K562 (cell line): ENCODE measurements at regions not wholly inside any gene's neighbourhood (a gene's known extent, or its start where the extent isn't known, plus 50 kb on each side); places are given as distances from the start of the nearest gene placed in this dataset.

Experiments
- ATAC-seq: fragments of 200-7000 bp; cut with Tn5 transposase; 3 replicates; pipeline ENCODE4 v1.9.1; 2020; ENCODE audit warnings: moderate library complexity
- BruUV-seq: library from RNA; stranded (reverse); fragments of 400-500 nt; replicated peaks from 2 replicates; lab custom pipeline; 2021; lab: Mats Ljungman, UMichigan
- CTCF ChIA-PET: fragments of 300-600 bp; formaldehyde crosslinking; extraction: SDS; loops from one replicate; lab custom pipeline; 2021; ENCODE audit warnings: low intra/inter-chr PET ratio; lab: Yijun Ruan, JAX
- POLR2A ChIA-PET: fragments of 300-600, 350-650 bp; sonication (Branson Sonifier 250); formaldehyde crosslinking; extraction: SDS; loops from one replicate; lab custom pipeline; 2021; ENCODE audit warnings: antibody characterized with exemption, inconsistent platforms; lab: Yijun Ruan, JAX
- DNase-seq, 4 experiments: peaks; one replicate each; pipeline versions ENCODE4 v3.0.0 to v3.0.0-alpha.2; 2011 to 2018; ENCODE audit warnings: low spot score in 3 of 4, mixed read lengths in 3 of 4; ENCODE audit errors: extremely low read depth in 1 of 4
- FAIRE-seq: peaks from 2 replicates; lab custom pipeline; 2011; peaks lifted over from hg19 to GRCh38; lab: Jason Lieb, UNC
- H2AFZ ChIP-seq: 2 replicates; pipeline ENCODE4 v1.6.0; 2011; ENCODE audit warnings: low read depth, low read length, control low read depth, inconsistent platforms
- H3K27ac ChIP-seq: fragments of 200-600 bp; 3 replicates; pipeline ENCODE4 v1.8.0; 2011; ENCODE audit warnings: low read depth, mild to moderate bottlenecking, control low read depth, inconsistent platforms, low read length, moderate library complexity, mixed read lengths; ENCODE audit errors: extremely low read depth
- H3K27me3 ChIP-seq, 2 experiments: fragments of 300-600 bp in 1 of 2; 2 replicates in 1 of 2; 3 replicates in 1 of 2; pipeline versions ENCODE4 v1.6.0 to v1.8.0; 2011; ENCODE audit warnings: inconsistent platforms in 2 of 2, low read length in 2 of 2, mild to moderate bottlenecking in 1 of 2, mixed read lengths in 1 of 2, moderate library complexity in 1 of 2; ENCODE audit not compliant: control insufficient read depth in 2 of 2, insufficient read depth in 2 of 2
- H3K36me3 ChIP-seq: fragments of 300-600 bp; 3 replicates; pipeline ENCODE4 v1.8.0; 2011; ENCODE audit warnings: mild to moderate bottlenecking, low read length, inconsistent platforms; ENCODE audit not compliant: control insufficient read depth, insufficient read depth
- H3K4me1 ChIP-seq, 2 experiments: fragments of 200-600 bp in 1 of 2; replicated peaks in 1 of 2; 2 replicates in 1 of 2; 3 replicates in 1 of 2; pipeline versions ENCODE4 v1.5.1 to v1.8.0; 2011; ENCODE audit warnings: inconsistent platforms in 2 of 2, low read length in 2 of 2, mild to moderate bottlenecking in 1 of 2, mixed read lengths in 1 of 2, moderate library complexity in 1 of 2; ENCODE audit not compliant: control insufficient read depth in 2 of 2, insufficient read depth in 2 of 2
- H3K4me2 ChIP-seq: 2 replicates; pipeline ENCODE4 v1.6.1; 2011; ENCODE audit warnings: low read length, control low read depth, inconsistent platforms, mixed read lengths; ENCODE audit not compliant: insufficient read depth
- H3K4me3 ChIP-seq: fragments of 200-600 bp; sonication (generic), shearing (Covaris generic); 2 replicates; pipeline ENCODE4 v1.5.1; 2016; ENCODE audit warnings: control low read depth, inconsistent platforms
- H3K79me2 ChIP-seq: fragments of 200-600 bp; 3 replicates; pipeline ENCODE4 v1.8.0; 2011; ENCODE audit warnings: low read length, inconsistent platforms; ENCODE audit not compliant: control insufficient read depth, insufficient read depth
- H3K9ac ChIP-seq, 2 experiments: 2 replicates each; pipeline versions ENCODE4 v1.6.0 to v1.6.1; 2011; ENCODE audit warnings: low read depth in 2 of 2, low read length in 2 of 2, control low read depth in 1 of 2, inconsistent platforms in 1 of 2, mild to moderate bottlenecking in 1 of 2, mixed read lengths in 1 of 2; ENCODE audit not compliant: insufficient read depth in 1 of 2
- H3K9me1 ChIP-seq: one replicate; pipeline ENCODE4 v1.6.0; 2011; ENCODE audit warnings: inconsistent platforms, mild to moderate bottlenecking, low read length, moderate library complexity; ENCODE audit not compliant: control insufficient read depth, insufficient read depth
- H3K9me3 ChIP-seq: replicated peaks from 2 replicates; pipeline ENCODE4 v1.5.1; 2011; ENCODE audit warnings: low read depth, low read length, inconsistent platforms; ENCODE audit not compliant: control insufficient read depth, insufficient read depth
- H4K20me1 ChIP-seq: replicated peaks from 2 replicates; pipeline ENCODE4 v1.6.1; 2011; ENCODE audit warnings: low read length, inconsistent platforms, mixed read lengths; ENCODE audit not compliant: control insufficient read depth, insufficient read depth
- EZH2 ChIP-seq: IDR thresholded peaks from 2 replicates; pipeline ENCODE4 v1.6.1; 2012; ENCODE audit warnings: low read depth, mild to moderate bottlenecking, inconsistent platforms, low read length, borderline replicate concordance
- NR0B1 ChIP-seq: fragments of 450-650 bp; IDR thresholded peaks from one replicate; pipeline ENCODE4 v1.6.1; 2018; ENCODE audit warnings: mild to moderate bottlenecking, moderate library complexity; ENCODE audit not compliant: partially characterized antibody
- RBM25 ChIP-seq: fragments of 200-400 bp; formaldehyde crosslinking; IDR thresholded peaks from 2 replicates; pipeline ENCODE4 v1.6.1; 2018; ENCODE audit warnings: low read length, low read depth, moderate library complexity; ENCODE audit not compliant: severe bottlenecking
- RFX5 ChIP-seq: IDR thresholded peaks from 2 replicates; pipeline ENCODE4 v1.6.1; 2011; ENCODE audit warnings: low read depth, mild to moderate bottlenecking, improper control_type of control experiment, low read length
- SMAD1 ChIP-seq: fragments of 150-350 bp; IDR thresholded peaks from 2 replicates; pipeline ENCODE4 v1.6.1; 2014; ENCODE audit warnings: low read length, low read depth; ENCODE audit not compliant: partially characterized antibody
- ZBTB11 ChIP-seq, 3 experiments: fragments of 200-800 bp in 1 of 3; fragments of 250-450 bp in 1 of 3; fragments of 450-650 bp in 1 of 3; sonication (Bioruptor Pico) in 1 of 3; sonication (Bioruptor generic) in 1 of 3; formaldehyde crosslinking in 1 of 3; IDR thresholded peaks; 2 replicates each; pipeline versions ENCODE4 v1.6.1 to v1.8.0; 2016 to 2022; ENCODE audit warnings: mild to moderate bottlenecking in 2 of 3, missing genetic modification characterization in 2 of 3, missing compliant biosample characterization in 1 of 3, moderate library complexity in 1 of 3
- ZNF146 ChIP-seq: IDR thresholded peaks from one replicate; pipeline ENCODE4 v1.6.1; 2018; ENCODE audit warnings: missing compliant biosample characterization; ENCODE audit not compliant: unreplicated experiment
- ZNF431 ChIP-seq: sonication (generic); formaldehyde crosslinking; IDR thresholded peaks from 2 replicates; pipeline ENCODE4 v1.8.0; 2022; ENCODE audit warnings: mild to moderate bottlenecking, missing genetic modification reagents
- ZNF766 ChIP-seq: fragments of 200-800 bp; sonication (Bioruptor generic); conservative IDR thresholded peaks from 2 replicates; pipeline ENCODE4 v1.6.1; 2016; ENCODE audit warnings: missing genetic modification characterization, missing compliant biosample characterization
- WGBS: fragments of 100-300 bp; shearing (Covaris generic); methylation state at CpG from one replicate; pipeline ENCODE4 v1.1.6; 2016; ENCODE audit warnings: low coverage, mixed read lengths; ENCODE audit not compliant: insufficient coverage; ENCODE audit errors: missing lambda C conversion rate; 5-methylcytosine and 5-hydroxymethylcytosine counted together
- in situ Hi-C: fragments of 300-500 bp; cut with MboI; formaldehyde crosslinking; loops from 4 replicates; pipeline ENCODE4 v1.15.0; 2018; ENCODE audit warnings: inconsistent platforms, mixed read lengths
- intact Hi-C: fragments of 100-400 bp; cut with micrococcal nuclease; formaldehyde crosslinking; loops from 2 replicates; pipeline ENCODE4 v1.14.2; 2022

- TF ChIP-seq NR0B1: no peak
- peak; percentile 58 for TF ChIP-seq RBM25
- in situ Hi-C loops (no loop called here), intact Hi-C loops (no loop called here)
- Histone ChIP-seq H3K4me1 (no peaks in the 10 kb centered on the region), H3K36me3 (no peaks in the 10 kb centered on the region), H4K20me1 (no peaks in the 10 kb centered on the region), H3K27ac (no peak overlapping the region), H3K9me3 (no peaks in the 10 kb centered on the region), H3K9me1 (no peaks in the 10 kb centered on the region), H3K4me2 (no peak overlapping the region), H3K9ac (no peak overlapping the region), H3K79me2 (no peaks in the 10 kb centered on the region), H3K4me3 (no peak overlapping the region), H2AFZ (no peak overlapping the region), H3K27me3 (no peaks in the 10 kb centered on the region)
- ChIA-PET CTCF (no interaction called here), POLR2A (no interaction called here)
- 2% methylated on average over 7 of the region's 7 CpGs for WGBS
- no TSS peak for BruUV-seq
- DNase-seq (no peak), ATAC-seq (no peak), FAIRE-seq (no peak)
These were observed 205.3 kb upstream of the TSHZ2 start for GRCh38 chr20:52766645-52767435.

DNA sequence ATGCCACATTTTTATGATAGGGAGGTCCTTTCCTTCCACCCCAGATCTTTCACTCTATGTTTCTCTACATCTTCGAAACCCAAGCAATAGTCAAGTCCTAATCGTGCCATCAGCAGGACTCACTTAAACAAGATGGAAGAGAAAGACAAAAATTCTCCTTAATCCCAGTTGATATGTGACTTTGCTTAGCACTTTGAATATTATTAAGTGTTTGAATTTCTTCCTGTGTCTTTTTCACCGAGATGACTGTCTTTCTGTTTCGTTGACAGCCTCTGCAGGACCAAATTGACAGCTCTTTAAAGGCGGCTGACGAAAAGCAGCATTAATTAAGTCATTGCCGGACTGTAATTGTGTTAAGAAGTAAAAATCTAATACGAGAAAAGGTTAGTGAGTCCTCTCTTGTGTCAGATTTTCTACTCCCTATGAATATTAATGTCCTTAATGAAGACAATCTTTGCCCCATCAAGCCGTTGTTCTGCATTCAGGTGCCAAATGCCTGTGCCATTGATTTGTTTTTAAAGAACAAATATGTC, 208.8 kb upstream of the TSHZ2 start:
- ChIA-PET POLR2A (no interaction called here), CTCF (no interaction called here)
- H3K27ac ChIP-seq: no peak overlapping the region
- no peak for FAIRE-seq
- H3K4me1 ChIP-seq: no peaks in the 10 kb centered on the region
- no peak for ATAC-seq
- H3K4me3 ChIP-seq: no peak overlapping the region
- intact Hi-C loops: no loop called here
- no peaks in the 10 kb centered on the region for H3K79me2 ChIP-seq
- H3K9ac ChIP-seq: no peak overlapping the region
- no peak overlapping the region for H3K4me2 ChIP-seq
- no peaks in the 10 kb centered on the region for H3K27me3 ChIP-seq
- no peak for DNase-seq
- no peaks in the 10 kb centered on the region for H4K20me1 ChIP-seq
- no TSS peak for BruUV-seq
- no peaks in the 10 kb centered on the region for H3K9me1 ChIP-seq
- H3K36me3 ChIP-seq: no peaks in the 10 kb centered on the region
- WGBS: 1% methylated on average over 9 of the region's 9 CpGs
- in situ Hi-C loops: no loop called here
- no peaks in the 10 kb centered on the region for H3K9me3 ChIP-seq
- no peak overlapping the region for H2AFZ ChIP-seq
- no peak for TF ChIP-seq ZNF431
- TF ChIP-seq ZNF146 (CRISPR knock-in tag): no peak
- no peak for TF ChIP-seq ZBTB11 (CRISPR knock-in tag; IDR thresholded peaks at IDR 0.05)
- TF ChIP-seq EZH2: no peak
- TF ChIP-seq ZNF766 (CRISPR knock-in tag): no peak
- TF ChIP-seq SMAD1: no peak
- no peak for TF ChIP-seq RFX5
